Inferior parietal cortex (tissue), 1 donor: ENCODE measurements at regions not wholly inside any gene's neighbourhood (a gene's known extent, or its start where the extent isn't known, plus 50 kb on each side); places are given as distances from the start of the nearest gene placed in this dataset.
A peak's percentile ranks its signal among the peaks of the same experiment; 100 is the strongest.

Source experiments
- DNase-seq: peaks from one replicate; pipeline ENCODE4 v3.0.0-alpha.2; 2016; ENCODE audit errors: extremely low spot score

DNA sequence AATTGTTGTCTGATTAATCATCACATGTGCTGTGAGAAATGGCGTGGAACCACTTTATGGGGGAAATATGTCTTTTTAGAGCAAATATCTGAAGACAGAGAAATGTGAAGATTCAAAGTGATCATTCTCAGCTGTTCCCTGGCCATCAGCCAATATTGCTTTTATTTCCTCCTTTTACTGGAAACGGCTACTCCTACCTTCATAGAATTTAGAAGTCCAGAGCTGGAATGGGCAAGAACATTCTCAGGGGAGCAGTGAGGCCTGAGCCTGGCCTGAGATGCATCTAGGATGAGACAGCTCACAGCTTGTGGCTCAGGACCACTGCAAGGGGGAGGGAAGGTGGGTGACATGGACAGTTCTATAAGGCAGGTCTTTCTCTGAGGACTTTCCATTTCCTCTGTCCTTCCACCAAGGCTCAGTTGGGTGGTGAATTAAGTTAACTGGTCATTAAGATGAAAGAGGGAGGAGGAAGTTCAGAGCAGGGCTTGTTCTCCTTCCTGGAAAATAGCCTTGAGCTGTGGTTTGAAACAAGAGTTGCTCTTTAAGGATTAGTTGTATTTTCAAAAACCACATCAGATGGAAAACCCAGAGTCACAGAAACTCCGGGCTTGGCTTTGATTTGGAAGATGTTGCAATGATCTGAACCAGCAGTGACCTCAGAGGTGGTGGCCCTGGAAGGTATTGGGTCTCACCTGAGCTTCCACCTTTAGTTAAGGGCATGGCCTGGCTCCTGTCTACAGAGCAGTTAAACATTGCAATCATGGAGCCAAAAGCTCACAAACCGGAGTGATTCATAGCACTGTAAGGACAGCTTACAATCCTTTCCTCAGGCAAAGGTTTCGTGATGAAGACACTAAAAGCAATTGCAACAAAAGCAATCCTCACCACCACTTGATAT is 144.3 kb downstream of the VAPA start:
- no peak for DNase-seq

- DNase-seq = peak; percentile 41
These were observed 146.0 kb downstream of the VAPA start for GRCh38 chr18:10059610-10060468.

- peak; percentile 43 for DNase-seq
These were observed 146.6 kb downstream of the VAPA start for GRCh38 chr18:10060469-10060782.

DNA sequence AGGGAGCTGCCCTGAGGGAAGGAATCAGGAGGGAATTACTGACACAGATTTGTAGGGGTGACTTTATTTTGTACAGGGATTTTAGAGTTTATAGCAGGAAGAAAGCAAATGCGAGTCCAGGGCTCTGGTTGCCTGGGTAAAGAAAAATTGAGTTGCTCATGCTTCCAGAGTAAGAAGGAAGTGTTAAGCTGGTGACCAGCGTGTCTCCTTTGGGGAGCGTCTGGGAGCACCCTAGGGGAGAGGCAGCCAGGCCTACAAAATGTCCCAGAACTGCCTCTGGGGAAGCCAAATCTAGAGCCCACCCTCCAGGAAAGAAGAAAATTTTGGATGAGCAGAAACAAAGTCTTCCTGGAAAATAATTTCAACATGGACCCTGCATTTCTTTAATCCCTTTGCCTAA is 147.0 kb downstream of the VAPA start:
- no peak for DNase-seq

DNA sequence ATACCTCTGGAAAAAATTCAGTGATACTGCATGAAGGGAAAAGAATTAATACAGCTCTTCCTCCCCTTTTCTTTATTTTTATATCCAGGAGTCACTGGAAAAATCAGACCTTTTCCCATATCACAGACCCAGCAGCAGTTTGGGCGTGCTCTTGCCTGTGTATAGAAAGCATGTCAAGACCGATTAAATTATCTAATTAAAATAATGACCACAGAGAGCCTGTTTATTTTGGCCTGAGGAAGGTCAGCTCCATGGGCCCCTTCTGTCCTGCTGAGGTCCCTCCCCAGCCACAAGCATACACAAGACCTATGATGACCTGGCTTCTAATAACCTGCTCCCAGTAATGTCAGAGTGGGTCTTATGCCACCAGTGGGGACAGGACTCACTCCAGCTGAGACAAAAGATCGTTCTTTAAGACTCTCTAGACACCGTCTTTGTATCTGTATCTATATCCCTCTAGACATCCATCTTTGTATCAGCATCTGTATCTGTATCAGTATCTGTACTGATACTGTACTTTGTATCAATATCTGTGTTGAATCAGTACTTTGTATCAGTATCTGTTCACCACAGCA is 147.8 kb downstream of the VAPA start:
- DNase-seq = no peak

- no peak for DNase-seq
These were observed 148.8 kb downstream of the VAPA start for GRCh38 chr18:10062302-10063300.

- no peak for DNase-seq
These were observed 149.7 kb downstream of the VAPA start for GRCh38 chr18:10063489-10063888.

DNA sequence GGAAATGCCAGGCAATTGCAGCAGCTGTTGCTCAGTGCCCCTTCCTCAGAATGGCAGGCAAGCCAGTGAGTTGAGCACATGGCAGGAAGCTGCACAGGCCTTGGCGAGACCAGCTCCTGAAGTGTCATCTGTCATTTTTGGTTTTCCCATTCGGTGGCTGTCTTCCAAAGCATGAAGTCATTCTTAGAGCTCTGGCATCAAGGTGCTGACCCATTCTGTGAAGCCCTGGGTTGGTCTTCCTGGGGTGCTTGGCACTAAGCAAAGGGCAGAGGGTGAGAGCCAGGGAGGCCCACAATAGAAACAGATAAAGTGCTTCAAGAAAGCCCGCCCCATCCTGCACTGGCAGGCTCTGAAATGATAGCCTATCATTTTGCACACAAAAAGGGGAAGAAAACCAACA is 150.5 kb downstream of the VAPA start:
- DNase-seq = no peak

- DNase-seq = no peak
These were observed 151.5 kb downstream of the VAPA start for GRCh38 chr18:10065296-10065695.

DNA sequence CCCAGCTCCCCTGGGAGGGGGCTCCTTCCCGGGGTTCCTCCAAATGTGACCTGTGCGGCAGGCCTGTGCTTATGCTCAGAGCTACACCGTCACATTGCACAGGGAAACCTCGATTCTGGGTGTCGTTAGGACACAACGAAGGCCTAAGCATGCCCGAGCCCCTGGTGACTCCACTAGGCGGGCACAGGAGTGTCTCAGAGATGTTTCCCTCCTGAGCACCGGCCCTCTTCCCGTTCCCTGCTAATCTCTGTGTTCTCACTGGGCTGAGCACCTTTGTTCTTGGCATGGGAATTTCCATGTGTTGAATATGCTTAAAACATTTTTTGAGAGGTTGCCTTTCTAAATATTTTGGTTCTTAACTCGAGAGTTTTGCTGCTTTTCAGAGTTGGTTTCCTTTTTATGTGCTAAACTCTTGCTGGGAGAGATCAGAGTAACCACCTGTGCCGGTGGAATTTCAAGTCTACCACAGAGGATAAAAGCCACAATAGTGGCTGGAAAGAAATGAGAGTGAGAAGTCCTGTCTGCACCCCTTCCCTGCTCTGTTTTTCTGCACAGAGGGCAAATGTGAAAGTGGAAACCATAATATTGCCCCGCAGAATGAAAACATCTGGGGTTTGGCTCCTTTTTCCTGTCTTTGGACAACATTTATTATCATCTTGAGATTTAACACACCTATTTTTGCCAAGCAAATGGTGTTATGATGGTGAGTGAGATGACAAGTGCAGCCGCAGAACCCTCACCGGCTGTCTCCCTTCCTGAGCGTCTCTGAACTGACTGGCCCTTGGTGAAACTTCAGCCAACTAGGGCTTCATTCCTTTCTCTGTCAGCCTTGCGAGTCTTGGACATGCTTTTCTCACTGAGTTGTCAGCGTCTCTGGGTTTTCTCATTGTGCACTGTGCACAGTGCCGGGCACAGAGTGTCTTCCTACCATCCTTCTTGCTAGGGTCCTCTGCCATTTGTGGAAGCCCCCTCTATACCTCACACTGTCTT is 154.1 kb downstream of the VAPA start:
- DNase-seq = no peak

GRCh38 chr18:10068766-10069567 is 155.2 kb downstream of the VAPA start:
- DNase-seq = no peak

GRCh38 chr18:10070561-10071000 is 156.8 kb downstream of the VAPA start:
- no peak for DNase-seq

DNA sequence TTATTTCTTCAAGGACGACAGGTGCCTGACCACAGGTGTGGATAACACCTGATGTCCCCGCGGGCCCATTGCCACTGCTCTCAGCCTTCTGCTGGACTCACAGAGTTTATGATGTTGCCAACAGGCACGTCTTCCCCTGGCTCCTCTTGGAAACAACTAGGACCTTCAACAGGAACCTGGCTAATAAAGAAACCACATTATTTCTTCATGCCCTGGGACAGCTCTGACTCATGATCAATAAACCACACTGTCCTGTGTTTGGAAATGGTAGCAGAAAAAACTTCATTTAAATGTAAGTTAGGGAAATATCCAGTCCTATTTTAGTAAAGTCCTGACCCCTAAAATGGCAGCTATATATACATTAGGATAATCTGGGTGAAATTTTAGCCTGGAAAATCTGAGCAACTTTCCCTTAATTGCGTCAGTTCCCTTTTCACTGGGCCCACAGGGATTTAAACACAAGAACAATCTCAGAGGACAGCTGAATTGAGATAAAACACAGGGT is 158.9 kb downstream of the VAPA start:
- DNase-seq = no peak

GRCh38 chr18:10074110-10074509 is 160.3 kb downstream of the VAPA start:
- DNase-seq = no peak

DNA sequence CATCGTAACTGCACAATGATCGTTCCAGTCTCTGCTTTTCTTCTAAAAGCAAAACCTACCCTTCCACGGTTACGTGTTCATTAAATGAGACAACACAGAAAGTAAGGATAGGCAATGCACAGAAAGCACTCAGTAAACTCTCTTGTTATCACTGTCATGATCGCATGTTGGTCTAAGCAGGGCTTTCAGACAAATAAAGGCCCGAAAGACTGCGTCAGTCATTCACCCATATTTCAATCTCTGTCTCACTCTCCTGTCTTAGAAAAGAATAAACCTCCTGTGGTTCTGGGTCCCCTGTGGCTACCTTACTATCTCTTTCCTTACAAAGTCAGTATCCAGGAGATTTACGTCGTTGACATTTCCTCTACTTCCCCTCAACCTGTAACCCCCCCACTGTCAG is 160.9 kb downstream of the VAPA start:
- DNase-seq = no peak

GRCh38 chr18:10076502-10077030 is 162.8 kb downstream of the VAPA start:
- no peak for DNase-seq

DNA sequence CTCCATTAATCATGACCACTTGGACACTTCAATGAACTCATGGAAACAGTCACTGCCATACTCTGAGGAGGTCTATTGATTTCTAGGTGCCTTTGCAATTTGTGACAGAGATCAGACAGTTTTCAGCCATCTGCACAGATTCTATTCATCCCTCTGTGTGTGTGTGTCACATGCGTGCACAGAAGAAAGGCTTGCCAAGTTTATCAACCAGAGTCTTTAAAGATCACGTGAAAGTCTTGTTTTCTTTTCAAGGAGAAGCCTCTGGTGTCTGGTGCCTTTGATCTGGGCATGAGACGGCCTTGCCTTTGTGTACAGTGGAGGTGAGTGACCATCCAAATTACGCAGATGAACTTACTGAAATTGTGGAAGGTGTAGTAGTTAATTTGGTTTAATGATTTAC is 164.2 kb downstream of the VAPA start:
- no peak for DNase-seq

DNA sequence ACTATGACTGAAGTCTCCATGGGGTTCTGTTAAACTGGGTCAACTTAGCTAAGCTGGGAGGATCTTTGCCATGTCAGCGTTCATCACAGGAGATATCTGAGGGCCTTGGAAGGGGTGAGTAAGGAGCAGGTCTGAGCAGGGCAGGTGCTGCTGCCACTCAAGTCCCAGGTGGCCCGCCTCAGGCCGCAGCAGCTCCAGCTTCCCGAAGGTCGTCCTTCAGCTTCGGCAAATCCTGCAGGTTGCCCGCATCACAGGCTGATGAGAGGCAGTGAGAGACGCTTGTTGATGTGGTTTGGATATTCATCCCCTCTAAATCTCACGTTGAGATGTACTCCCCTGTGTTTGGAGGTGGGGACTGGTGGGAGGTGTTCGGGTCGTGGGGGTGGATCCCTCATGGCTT is 166.6 kb downstream of the VAPA start:
- no peak for DNase-seq

DNA sequence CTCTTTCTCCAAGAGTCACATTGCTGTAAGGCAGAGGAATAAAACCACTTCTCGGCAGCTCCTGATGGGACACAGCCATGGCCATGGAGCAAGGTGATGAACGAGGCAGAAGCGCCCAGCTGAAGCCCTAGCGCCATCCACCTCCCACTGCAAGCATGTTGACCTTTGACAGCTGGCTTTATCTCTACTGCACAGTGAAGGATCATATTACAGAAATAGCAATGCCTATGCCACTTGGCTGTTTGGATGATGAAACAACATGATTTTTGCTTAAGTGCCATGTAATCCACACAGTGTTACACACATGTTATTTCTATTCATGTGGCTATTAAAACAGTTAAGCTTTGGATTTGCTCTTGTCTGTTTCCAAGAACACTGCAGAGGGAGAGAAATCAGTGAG is 167.7 kb downstream of the VAPA start:
- no peak for DNase-seq
